Neural crest cell (in vitro differentiated cells): ENCODE measurements at regions not wholly inside any gene's neighbourhood (a gene's known extent, or its start where the extent isn't known, plus 50 kb on each side); places are given as distances from the start of the nearest gene placed in this dataset.

ENCODE experiments used
- DNase-seq: peaks from one replicate; pipeline ENCODE4 v3.0.0; 2021; ENCODE audit warnings: low read depth, mixed read lengths, low spot score
- H3K27ac Mint-ChIP-seq: one replicate; pipeline ENCODE4 v1.8.0; 2021; ENCODE audit warnings: mild to moderate bottlenecking, mixed read lengths; ENCODE audit not compliant: unreplicated experiment
- H3K27me3 Mint-ChIP-seq: 2 replicates; pipeline ENCODE4 v1.8.0; 2021; ENCODE audit warnings: low read depth, mild to moderate bottlenecking, mixed read lengths
- H3K36me3 Mint-ChIP-seq: 2 replicates; pipeline ENCODE4 v1.8.0; 2021; ENCODE audit warnings: low read depth, mild to moderate bottlenecking, mixed read lengths
- H3K4me1 Mint-ChIP-seq: 2 replicates; pipeline ENCODE4 v1.8.0; 2021; ENCODE audit warnings: mixed read lengths
- H3K4me3 Mint-ChIP-seq: one replicate; pipeline ENCODE4 v1.8.0; 2021; ENCODE audit warnings: mild to moderate bottlenecking, mixed read lengths
- H3K9me3 Mint-ChIP-seq: 2 replicates; pipeline ENCODE4 v1.8.0; 2021; ENCODE audit warnings: mixed read lengths
- TF ChIP-seq, protein P1 (sequence below): fragments of 200-600 bp; sonication (generic); conservative IDR thresholded peaks from 2 replicates; pipeline ENCODE4 v1.5.0; 2021; ENCODE audit warnings: antibody characterized with exemption, mild to moderate bottlenecking

DNA sequence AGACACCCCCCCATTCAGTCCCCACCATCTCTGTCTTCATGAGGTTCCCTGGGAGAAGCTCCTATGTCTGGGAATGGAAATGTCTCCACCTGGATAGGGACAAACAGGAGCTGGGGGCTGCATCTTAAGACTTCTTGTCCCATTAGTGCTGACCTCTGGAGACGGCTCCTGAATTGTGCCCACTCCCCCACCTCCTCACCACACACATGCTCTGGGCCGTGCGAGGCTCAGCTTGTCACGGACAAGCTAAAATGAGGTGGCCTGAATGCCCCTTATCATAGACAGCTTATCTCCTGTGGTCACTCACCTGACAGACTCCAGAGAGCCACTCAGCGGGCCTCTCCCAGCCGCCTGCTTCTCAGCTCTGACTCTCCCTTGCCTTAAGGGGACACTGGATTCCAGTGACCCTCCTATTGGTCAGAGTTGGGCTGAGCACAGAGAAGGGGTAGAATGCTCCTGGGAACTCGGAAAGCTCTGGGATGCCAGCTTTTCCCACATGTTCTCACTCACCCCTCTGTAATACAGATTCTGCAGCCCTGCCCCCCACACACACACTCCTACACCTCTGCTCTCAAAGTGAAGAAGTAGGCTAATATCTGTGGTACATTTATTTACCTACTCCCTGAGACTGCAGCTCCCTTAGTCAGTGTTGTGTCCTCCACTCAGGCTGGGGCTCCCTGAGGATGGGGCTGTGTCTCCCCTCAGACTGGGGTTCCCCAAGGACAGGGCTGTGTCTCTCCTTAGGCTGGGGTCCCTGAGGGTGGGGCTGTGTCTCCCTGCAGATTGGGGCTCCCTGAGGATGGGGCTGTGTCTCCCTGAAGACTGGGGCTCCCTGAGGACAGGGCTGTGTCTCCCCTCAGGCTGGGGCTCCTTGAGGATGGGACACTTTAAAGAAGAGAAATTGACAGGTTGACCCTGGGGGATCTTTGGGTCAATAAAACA is 167.5 kb downstream of the VEGFA start:
- Mint-ChIP-seq H3K27ac (no peak overlapping the region), H3K4me3 (no peak overlapping the region), H3K27me3 (no peaks in the 10 kb centered on the region), H3K36me3 (no peaks in the 10 kb centered on the region), H3K9me3 (no peaks in the 10 kb centered on the region), H3K4me1 (peaks cover 21% of the 10 kb centered on the region)
- TF ChIP-seq, protein P1, sequence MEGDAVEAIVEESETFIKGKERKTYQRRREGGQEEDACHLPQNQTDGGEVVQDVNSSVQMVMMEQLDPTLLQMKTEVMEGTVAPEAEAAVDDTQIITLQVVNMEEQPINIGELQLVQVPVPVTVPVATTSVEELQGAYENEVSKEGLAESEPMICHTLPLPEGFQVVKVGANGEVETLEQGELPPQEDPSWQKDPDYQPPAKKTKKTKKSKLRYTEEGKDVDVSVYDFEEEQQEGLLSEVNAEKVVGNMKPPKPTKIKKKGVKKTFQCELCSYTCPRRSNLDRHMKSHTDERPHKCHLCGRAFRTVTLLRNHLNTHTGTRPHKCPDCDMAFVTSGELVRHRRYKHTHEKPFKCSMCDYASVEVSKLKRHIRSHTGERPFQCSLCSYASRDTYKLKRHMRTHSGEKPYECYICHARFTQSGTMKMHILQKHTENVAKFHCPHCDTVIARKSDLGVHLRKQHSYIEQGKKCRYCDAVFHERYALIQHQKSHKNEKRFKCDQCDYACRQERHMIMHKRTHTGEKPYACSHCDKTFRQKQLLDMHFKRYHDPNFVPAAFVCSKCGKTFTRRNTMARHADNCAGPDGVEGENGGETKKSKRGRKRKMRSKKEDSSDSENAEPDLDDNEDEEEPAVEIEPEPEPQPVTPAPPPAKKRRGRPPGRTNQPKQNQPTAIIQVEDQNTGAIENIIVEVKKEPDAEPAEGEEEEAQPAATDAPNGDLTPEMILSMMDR: no peak
- no peak for DNase-seq

DNA sequence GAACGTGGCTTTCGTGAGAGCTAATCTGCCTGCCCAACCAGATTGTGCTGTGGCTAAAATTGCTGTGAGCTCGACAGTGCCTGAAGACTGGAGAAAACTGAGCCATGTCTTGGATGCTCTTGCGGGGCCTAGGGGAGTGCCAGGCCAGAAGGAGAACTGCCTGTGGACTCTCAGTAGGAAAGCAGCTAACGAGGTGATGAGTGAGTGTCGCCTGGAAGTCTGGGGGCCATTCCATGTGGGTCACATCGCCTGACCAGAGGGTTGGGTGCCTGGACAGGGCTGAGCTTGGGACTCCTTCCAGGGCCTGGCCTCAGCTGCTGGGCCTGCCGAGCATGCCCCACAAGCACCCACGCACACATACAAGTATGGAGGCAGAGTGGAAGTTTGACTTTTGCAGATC is 166.5 kb downstream of the VEGFA start:
- Mint-ChIP-seq H3K27ac (no peak overlapping the region), H3K9me3 (no peaks in the 10 kb centered on the region), H3K36me3 (no peaks in the 10 kb centered on the region), H3K27me3 (no peaks in the 10 kb centered on the region), H3K4me1 (peaks cover 14% of the 10 kb centered on the region), H3K4me3 (no peak overlapping the region)
- DNase-seq: no peak
- TF ChIP-seq, protein P1: no peak

DNA sequence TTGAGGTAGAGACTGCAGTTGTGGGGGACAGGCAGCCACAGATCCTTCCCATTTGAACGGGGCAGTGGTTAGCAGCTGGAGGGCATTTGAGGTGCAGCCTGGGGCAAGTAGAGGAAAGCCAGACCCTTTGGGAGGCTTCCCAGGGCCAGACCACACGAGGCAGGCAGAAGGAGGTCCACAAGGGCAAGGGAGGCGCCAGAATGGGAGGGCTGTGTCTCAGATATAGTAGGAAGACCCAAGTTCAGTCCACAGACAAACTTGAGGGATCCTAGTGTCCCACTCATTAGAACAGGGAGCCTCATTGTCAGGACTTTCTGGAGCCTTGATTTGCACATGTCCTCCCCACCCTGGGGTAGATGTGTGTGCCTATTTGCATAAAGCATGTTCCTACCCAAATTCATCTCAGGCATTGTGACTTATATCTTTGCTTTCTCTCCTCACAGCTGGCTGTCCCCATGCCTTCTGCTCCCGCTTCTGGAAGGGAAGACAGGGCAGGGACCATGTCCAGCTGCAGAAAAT is 166.0 kb downstream of the VEGFA start:
- no peak for DNase-seq
- TF ChIP-seq, protein P1: no peak
- peak overlapping the region; percentile 48 for H3K27ac Mint-ChIP-seq
- no peak overlapping the region for H3K4me3 Mint-ChIP-seq
- H3K36me3 Mint-ChIP-seq: no peaks in the 10 kb centered on the region
- no peaks in the 10 kb centered on the region for H3K27me3 Mint-ChIP-seq
- H3K4me1 Mint-ChIP-seq: peaks cover 14% of the 10 kb centered on the region
- no peaks in the 10 kb centered on the region for H3K9me3 Mint-ChIP-seq

DNA sequence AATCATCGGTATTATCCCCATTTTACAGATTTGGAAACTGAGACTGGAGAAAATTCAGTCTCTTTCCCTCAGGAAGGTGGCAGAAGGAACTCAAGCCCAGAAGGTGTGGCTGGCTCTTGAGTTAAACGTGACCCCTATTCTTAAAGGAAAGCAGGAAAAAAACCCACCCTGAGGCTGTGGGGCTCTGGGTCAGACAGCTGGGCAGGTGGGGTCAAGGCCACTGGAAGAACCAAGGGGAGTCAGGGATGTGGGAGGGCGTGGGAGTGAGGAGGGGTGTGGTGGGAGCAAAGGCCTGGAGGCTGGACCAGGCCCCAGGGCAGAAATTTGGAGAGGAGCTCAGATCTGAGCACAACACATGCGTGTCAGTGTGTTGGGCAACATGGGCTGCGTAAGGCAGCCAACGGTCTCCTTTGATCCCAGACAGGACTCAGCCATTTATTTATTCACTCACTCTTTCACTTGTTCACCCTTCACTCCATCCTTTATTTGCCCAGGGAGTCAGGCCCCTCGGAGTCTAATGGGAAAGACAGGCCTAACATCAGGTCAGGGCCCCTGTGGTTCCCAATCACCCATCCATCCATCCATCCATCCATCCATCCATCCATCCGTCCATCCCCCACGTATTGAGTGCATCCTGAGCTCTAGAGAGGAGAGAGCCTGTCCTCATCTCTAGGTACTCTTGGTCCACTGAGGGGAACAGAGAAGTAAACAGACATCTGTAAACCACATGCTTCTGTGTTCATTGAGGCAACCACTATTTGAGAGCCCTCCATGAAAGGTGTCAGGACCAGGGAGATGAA is 165.0 kb downstream of the VEGFA start:
- H3K4me1 Mint-ChIP-seq: peaks cover 14% of the 10 kb centered on the region
- H3K27ac Mint-ChIP-seq: peak overlapping the region; percentile 66
- H3K4me3 Mint-ChIP-seq: no peak overlapping the region
- no peaks in the 10 kb centered on the region for H3K9me3 Mint-ChIP-seq
- H3K27me3 Mint-ChIP-seq: no peaks in the 10 kb centered on the region
- no peaks in the 10 kb centered on the region for H3K36me3 Mint-ChIP-seq
- TF ChIP-seq, protein P1: no peak
- DNase-seq: no peak

DNA sequence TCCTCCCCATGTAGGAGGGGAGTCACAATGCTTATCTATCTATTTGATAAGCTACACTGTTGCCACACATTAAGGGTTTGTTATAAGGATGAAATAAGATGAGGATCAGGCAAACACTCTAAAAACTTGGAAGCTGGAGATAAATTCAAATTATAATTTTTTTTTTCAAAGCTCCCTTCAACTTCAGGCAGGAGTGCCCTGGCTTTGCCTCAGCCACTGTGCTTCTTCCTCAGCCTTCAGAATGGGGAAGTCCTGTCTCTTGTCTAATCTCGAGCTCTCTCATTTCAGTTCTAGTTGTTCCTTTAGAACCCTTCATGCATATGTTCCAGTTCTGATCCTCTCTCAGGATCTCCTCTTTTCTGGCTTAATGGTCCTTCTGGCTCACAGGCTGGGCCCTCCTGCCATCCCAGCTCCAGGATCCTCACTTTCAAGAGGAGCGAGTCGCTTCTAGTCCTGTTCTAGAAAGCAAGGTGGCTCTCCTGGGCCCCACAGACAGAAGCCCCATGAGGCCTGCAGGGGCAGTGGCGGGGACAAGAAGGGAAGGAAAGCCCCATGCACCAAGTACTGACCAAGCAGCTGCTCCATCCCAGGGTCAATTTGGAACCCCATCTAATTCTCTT is 164.3 kb downstream of the VEGFA start:
- Mint-ChIP-seq H3K9me3 (no peaks in the 10 kb centered on the region), H3K27ac (peak overlapping the region; percentile 50), H3K4me3 (no peak overlapping the region), H3K27me3 (no peaks in the 10 kb centered on the region), H3K4me1 (peaks cover 14% of the 10 kb centered on the region), H3K36me3 (no peaks in the 10 kb centered on the region)
- TF ChIP-seq, protein P1: no peak
- DNase-seq: no peak
